Stimulated activated CD8-positive, alpha-beta memory T cell treated with anti-CD3 and anti-CD28 coated beads, Interleukin-7, amount 100 ng/mL, for 4 hours (primary cell): ENCODE measurements at regions not wholly inside any gene's neighbourhood (a gene's known extent, or its start where the extent isn't known, plus 50 kb on each side); places are given as distances from the start of the nearest gene placed in this dataset.

Source experiments
- DNase-seq, 2 donors: peaks; one replicate each; pipeline ENCODE4 v3.0.0-alpha.2; 2020; ENCODE audit warnings: low read depth in 2 of 2

DNA sequence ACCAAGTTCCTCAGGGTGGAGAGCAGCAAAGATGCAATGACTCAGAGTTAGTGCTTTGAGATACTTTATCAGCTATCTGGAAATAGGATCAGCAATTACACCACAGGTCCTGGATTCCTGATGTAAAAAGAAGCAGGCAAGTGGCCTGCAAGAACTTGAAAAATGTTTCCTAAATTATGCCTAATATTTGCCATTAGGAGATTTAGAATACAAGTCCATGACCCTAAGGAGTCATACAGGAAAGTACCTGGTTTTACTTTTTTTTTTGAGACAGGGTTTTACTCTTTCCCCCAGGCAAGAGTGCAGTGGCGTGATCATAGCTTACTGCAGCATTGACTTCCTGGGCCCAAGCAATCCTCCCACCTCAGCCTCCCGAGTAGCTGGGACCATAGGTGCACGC, 78.8 kb upstream of the CRBN start:
- no peak for DNase-seq

DNA sequence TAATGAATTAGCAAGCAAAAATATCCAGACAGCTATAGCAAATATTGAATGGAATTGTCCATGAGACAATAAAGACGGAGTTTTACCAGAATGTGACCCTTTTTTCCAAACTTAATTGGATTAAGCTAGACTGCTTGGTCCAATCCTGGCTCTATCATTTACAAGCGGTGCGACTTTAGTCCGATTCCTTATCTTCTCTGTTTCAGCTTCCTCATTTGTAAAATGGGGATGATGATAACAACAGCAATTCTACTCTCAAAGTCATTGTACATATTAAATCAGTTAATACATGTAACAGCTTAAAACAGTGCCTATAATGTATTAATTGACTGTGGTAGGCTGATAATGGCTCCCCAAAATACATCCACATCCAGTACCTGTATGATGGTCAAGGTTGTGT, 62.1 kb upstream of the CRBN start:
- DNase-seq, result no peak

DNA sequence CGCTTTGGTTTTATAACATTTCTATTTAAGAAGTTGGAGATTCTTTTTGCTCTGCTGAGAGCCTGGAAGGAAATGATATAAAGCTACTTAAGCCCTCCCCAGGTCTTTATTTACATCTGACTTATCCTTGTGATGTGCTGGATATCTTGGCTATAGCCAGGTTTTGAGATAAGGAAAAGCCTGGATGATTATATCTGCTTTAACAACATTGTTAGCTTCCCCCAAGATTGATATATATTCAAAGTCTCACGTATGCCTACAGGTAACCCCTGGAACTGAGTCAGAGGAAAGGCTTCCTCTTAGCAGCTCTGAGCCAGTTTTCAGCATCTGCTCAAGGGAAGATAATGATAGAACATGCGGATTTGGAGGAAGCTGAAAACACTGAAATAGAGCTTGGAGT, 61.5 kb upstream of the CRBN start:
- no peak for DNase-seq

DNA sequence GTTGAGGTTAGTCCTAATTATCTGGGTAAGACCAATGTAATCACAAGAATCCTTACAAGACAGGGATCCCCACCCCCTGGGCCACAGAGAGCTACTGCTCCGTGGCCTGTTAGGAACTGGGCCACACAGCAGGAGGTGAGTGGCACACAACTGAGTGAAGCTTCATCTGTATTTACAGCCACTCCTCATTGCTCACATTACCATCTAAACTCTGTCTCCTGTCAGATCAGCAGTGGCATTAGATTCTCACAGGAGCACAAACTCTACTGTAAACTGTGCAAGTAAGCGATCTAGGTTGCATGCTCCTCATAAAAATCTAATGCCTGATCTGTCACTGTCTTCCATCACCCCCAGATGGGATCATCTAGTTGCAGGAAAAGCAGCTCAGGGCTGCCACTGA, 58.5 kb upstream of the CRBN start:
- DNase-seq, result no peak

DNA sequence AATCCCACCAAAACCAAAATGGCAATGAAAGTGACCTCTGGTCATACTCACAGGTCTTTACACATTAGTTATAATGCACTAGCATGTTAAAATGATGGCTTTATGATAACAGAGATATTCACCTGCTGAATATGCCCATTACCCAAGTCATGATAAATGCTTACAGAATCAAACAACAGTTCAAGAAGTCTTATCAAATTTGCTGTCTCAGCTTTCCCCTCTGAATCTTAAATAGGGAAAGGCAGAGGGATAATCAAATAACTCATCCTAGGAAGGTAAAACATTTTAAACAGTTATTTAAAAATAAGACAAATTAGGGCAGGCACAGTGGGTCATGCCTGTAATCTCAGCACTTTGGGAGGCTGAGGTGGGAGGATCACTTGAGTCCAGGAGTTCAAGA, 52.8 kb upstream of the CRBN start:
- DNase-seq, result no peak
